A172 (cell line): ENCODE measurements at regions not wholly inside any gene's neighbourhood (a gene's known extent, or its start where the extent isn't known, plus 50 kb on each side); places are given as distances from the start of the nearest gene placed in this dataset.
"Not testable (repeated sequence)": the region's sequence is repeated elsewhere in the genome, so short reads cannot be mapped to it uniquely, and the experiment has no call there.

ENCODE experiments used
- DNase-seq: peaks from one replicate; pipeline ENCODE4 v3.0.0-alpha.2; 2015; ENCODE audit warnings: low spot score

- DNase-seq = no peak
These were observed 504.1 kb downstream of the RPL10L start for GRCh38 chr14:46147452-46147851.

DNA sequence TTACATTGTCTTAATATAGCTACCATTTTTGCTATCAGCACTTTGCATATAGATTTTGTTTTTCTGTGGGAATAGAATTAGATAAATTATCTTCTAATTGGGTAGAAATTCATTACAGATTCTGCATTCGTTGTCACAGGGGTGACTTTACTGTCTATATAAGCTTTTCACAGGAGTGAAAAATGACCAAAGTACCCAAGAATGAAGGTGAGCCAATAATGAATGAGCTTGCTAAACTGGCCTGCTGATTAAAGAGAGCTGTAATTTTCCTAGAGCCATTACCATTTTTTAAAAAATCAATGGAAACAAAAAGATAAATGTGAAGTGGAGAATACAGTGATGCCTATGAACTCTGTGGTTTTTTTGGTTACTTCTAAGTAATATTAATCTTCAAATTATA lies 504.6 kb downstream of the RPL10L start:
- no peak for DNase-seq

GRCh38 chr14:46140445-46140844 lies 511.1 kb downstream of the RPL10L start:
- DNase-seq = no peak

DNA sequence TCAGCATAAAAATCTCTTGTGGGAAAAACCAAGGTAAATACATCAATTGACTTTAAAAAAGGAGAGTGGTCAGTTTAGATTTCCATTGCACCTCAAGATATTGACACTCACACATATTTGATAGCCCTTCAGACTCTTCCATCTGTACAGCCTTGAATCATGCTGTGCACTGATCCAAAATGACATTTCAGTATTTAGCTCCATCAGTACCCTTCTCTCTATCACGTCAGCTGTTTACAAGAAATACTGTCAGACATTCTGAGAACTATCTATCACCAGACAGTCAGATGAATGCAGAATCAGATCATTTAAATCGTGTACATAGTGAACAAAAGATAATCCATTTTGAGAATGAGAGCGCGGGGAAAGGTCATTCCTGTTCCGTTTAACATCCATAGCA lies 511.9 kb downstream of the RPL10L start:
- DNase-seq = no peak

- no peak for DNase-seq
These were observed 513.8 kb downstream of the RPL10L start for GRCh38 chr14:46137786-46138185.

GRCh38 chr14:46136456-46136855 lies 515.1 kb downstream of the RPL10L start:
- no peak for DNase-seq

- no peak for DNase-seq
These were observed 543.4 kb downstream of the RPL10L start for GRCh38 chr14:46108228-46108627.

DNA sequence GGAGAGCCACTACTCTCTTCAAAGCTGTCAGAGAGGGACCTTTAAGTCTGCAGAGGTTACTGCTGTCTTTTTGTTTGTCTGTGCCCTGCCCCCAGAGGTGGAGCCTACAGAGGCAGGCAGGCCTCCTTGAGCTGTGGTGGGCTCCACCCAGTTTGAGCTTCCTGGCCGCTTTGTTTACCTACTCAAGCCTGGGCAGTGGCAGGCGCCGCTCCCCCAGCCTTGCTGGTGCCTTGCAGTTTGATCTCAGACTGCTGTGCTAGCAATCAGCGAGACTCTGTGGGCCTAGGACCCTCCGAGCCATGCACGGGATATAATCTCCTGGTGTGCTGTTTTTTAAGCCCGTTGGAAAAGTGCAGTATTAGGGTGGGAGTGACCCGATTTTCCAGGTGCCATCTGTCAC lies 550.7 kb downstream of the RPL10L start:
- not testable (repeated sequence) for DNase-seq

DNA sequence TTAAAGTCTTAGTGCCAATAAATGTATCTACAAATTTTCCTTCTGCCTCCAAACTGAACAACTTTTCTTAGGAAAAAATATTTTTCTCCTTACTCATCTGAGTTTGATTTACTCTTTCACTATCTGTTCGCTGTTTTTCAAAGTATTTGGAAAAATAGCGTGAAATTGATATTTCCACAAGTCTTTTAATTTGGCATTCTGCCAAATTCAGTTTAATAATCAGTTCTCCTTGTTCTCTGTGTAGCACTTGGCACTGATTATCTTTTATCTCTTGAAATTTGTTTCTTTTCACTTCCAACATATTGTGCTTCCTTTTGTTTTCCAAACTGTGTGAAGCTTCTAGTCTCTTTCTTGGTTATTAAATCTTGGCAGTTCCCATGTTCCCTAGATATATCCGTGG lies 559.8 kb downstream of the RPL10L start:
- DNase-seq = no peak

DNA sequence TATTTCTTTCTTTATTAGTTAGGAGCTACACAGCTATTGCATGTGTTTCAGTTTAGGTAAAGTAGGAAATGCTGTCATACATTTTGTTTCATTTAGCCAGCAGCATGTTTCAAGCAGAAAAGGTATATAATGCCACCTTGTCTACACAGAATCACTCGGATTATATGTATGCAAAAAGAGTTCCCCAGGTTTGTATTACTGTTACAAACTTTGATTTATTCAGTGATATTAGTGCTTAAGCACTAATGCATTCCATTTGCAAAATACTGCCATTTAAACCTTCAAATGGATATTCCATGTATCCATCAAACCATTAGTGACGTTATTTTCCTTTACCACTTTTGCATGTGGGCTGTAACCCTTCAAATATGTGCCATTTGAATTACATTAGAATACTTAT lies 564.0 kb downstream of the RPL10L start:
- DNase-seq = no peak

DNA sequence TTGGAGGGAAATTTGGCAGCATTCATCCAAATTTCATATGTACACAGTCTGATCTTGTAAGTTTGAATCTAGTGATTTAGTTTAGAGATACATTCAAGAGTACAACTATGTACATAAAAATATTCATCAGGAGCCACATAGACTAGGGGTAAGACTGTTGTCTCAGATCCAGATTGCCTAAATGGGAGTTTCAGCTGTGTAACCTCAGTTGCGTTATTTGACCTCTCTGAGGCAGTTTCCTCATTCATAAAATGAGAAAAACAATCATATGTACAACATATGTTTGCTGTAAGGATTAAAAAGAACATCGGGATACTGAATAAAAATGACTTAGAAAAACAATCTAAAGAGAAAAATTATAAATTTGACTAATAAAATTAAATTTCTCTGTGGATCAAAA lies 577.5 kb downstream of the RPL10L start:
- DNase-seq = no peak

DNA sequence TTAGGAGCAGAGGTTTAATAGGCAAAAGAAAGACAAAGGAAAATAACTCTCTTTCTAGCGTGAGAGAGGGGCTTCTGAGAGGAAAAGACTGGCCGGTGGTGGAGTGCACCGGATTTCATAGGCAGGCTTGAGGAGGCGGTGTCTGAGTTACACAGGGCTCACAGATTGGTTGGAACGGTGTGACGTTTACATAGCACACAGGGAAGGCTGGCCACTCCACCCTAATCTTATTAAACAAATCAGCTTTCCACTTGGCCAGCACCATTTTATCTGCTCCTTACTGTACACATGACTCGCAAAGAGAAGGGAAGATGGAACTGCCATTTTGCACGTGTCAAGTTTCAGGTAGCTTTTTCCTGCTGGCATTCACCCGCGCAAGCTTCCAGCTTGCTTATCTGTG lies 587.7 kb downstream of the RPL10L start:
- DNase-seq = no peak

DNA sequence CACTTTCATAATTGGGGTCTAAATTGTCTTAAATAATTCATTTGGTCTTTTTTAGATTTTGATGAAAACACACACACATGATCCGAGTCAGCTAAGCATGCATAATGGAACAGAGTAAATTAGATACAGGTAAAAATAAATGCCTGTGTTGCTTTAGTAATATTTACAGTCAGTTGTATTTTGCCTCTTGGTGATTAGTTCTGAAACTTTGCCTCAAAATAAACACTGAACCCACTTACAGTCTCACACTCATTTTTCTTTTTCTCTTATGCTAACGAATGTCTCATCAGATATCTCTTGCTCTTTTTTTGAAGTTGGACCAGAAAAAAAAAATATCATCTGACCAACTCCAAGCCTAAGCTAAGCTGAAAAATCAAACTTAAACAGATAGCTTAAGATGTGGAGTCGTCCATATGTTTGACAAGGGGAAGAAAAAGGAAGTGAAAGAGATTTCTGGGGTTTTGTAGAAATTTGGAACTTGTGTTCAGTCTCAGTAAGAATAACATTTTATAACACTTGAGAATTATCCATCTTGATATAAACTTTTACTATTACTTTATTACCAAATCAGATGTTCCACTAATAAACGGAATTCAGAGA lies 592.5 kb downstream of the RPL10L start:
- no peak for DNase-seq

- no peak for DNase-seq
These were observed 593.8 kb downstream of the RPL10L start for GRCh38 chr14:46057799-46058198.

GRCh38 chr14:46054526-46054925 lies 597.1 kb downstream of the RPL10L start:
- DNase-seq = peak; percentile 68

- DNase-seq = peak; percentile 5
These were observed 598.4 kb downstream of the RPL10L start for GRCh38 chr14:46053221-46053620.

DNA sequence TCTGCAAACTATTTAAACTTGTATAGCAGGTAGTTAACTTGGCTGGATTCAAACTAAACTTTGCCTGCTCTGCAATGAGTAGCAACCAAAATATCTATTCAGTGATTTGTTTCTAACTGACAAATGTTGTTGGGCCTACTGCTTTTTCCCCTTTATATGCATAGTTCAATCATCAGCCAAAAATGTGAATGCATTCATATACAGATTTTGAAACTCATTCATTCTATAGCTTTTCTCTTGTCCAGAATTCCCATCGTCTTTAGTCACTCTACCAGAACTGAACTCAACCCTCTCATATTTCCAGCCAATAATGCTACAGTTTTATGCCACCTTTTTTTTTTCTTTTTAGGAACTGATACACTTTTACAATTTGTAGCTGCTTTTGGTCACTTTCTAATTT lies 599.8 kb downstream of the RPL10L start:
- no peak for DNase-seq

DNA sequence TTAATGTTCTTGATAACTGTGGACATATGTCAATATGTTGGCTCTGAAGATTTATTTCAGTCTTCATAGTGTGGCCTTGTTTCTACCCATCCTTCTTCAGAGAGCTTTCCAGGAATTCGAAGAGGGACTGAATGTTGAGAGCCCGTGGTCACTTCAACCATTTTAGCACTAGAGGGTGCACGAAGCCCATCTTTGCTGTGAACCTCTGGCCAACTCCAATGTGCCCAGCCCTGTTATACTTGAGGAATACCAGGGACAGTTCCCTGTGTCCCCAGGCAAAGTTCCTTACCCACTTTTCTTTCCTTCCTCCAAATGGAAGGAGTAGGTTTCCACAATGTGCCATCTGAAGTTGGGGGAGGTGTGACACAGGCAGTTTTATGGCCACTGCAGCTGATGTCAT lies 603.5 kb downstream of the RPL10L start:
- DNase-seq = peak; percentile 73

DNA sequence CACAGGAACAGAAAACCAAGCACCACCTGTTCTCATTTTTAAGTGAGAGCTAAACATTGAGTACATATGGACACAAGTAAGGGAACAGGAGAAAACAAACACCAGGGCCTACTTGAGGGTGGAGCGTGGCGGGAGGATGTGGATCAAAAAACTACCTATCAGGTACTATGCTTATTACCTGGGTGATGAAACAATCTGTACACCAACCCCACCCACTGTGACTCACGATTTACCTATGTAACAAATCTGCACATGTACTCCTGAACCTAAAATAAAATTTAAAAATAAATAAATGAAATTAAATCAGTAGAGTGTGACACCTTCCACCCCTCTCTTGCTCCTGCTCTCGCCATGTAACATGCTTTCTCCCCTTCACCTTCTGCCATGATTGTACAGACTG lies 615.5 kb downstream of the RPL10L start:
- no peak for DNase-seq

DNA sequence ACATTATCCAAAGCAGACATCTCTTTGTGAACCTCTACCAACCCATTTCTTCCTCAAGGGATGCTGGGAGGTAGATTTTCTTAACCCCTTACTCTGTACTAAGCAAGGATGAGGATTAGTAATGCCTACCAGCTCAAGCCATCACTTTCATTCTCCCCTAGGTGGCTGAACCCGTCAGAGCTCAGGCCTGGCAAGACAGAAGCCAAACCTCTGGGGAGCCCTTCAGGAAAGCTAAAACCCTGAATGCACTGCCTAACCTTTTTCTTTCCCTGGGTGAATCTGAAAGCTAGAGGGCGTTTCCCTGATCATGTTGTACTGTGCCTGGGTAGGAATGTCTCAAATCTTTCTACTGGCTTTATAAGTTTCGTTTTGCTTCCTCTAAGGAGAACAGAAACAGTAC lies 617.3 kb downstream of the RPL10L start:
- DNase-seq = no peak

DNA sequence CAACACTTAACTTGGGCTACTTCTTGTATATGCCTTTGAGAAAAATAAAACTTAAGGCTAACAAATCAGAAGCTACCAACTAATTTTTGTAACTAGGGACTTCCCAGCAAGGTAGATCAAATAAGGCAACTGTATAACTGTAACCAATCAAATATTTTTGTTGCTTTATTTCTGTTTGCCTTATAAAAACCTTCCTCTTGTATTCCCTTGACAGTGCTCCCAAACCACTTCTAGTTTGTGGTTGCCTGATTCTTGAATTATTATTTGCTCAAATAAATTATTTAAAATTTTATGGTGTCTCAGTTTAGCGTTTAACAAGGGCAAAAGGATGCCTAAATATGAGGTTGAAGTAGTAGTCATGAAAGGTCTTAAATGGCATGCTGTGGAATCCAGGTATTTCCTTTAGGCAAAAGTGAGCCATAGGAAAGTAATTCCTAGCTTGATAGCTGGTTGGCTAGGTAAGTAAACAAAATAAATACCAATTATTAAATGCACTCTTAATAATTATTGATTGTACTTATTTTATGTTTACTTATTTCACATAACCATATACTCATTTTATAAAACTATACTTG lies 632.6 kb downstream of the RPL10L start:
- DNase-seq = no peak

DNA sequence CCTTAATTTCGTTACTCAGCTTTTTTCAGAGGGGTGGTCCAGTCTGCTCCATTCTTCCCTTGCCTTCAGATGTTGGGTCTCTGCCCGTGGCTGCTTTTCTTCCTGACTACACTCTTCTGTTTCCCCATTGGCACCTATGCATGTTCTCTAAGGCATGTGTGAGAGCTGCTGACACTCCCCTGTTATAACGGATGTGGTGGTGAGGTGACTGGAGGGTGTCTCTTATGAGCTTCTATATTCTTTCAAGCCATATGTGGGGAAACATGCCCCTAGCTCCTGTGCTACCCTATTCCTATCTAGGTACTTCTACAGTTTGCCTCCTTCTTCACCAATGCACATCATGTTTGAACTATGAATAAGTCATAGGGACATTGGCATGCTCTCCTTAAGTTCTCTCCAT lies 643.2 kb downstream of the RPL10L start:
- no peak for DNase-seq

DNA sequence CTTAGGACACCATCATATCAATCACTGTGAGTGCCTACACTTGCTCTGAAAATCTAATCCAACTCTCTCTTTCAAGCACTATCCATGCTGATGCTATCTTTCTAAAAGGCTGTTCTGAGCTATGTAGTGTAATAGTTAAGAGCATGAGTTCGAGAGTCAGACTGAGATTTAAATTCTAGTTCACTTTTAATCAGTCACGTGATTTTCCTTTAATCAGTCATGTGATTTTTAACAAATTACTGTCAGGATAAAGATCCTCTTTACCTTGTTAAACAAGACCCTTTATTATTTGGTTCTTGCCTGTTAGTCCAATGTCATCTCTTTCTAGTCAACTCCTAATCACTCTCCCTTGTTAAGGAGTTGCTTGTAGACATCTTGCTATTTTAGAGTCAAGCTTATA lies 653.0 kb downstream of the RPL10L start:
- no peak for DNase-seq

DNA sequence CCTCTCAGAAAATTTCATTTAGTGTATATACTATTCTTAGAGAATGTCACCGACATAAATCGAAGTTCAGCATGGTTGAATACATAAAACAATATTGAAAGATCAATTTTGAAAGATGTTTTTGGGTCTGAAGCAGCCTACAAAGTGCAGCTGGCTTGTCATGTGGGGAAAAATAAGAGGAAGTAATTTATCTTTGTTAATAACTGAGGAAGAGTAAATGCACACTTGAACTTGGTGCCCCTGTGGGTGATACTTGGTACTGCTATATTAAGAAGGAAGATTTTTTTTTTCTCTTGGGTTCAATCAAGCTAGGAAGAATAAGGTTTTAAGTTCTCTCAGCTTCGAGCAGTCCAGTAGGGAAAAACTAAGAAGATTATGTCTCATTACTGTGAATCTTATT lies 661.3 kb downstream of the RPL10L start:
- DNase-seq = no peak
